ENCODE measurements at regions not wholly inside any gene's neighbourhood (a gene's known extent, or its start where the extent isn't known, plus 50 kb on each side); places are given as distances from the start of the nearest gene placed in this dataset.

GRCh38 chr20:22285555-22285954, 298.8 kb downstream of the FOXA2 start:
- TF ChIP-seq YY1 (IDR thresholded peaks at IDR 0.05; ENCODE audit: borderline replicate concordance in 1 of 3, control insufficient read depth in 1 of 3, extremely low read depth in 1 of 3, insufficient read depth in 3 of 3, insufficient read length in 1 of 3, insufficient replicate concordance in 2 of 3, low read depth in 1 of 3, low read length in 2 of 3) (no peak), CTCF (IDR thresholded peaks at IDR 0.05 in 2 of 3, conservative IDR thresholded peaks at IDR 0.05 in 1 of 3; ENCODE audit: insufficient read depth in 2 of 3, low read depth in 1 of 3, low read length in 3 of 3) (no peak), SIRT6 (IDR thresholded peaks at IDR 0.05; ENCODE audit: low read depth, low read length) (no peak), EZH2 (IDR thresholded peaks at IDR 0.05; ENCODE audit: borderline replicate concordance, low read depth, low read length) (no peak), POLR2AphosphoS5 (IDR thresholded peaks at IDR 0.05; ENCODE audit: control insufficient read depth, insufficient read depth, low read depth, low read length) (no peak), KDM1A (IDR thresholded peaks at IDR 0.05) (no peak), EP300 (IDR thresholded peaks at IDR 0.05; ENCODE audit: low read length) (no peak), THRAP3 (IDR thresholded peaks at IDR 0.05; ENCODE audit: borderline replicate concordance) (no peak), SRF (CRISPR knock-in tag; IDR thresholded peaks at IDR 0.05) (no peak), POLR2AphosphoS2 (IDR thresholded peaks at IDR 0.05; ENCODE audit: low read length) (no peak), KLF10 (CRISPR knock-in tag; IDR thresholded peaks at IDR 0.05) (no peak), KLF16 (IDR thresholded peaks at IDR 0.05) (no peak), TARDBP (IDR thresholded peaks at IDR 0.05) (no peak)

All from K562 (cell line).